AG04449 (cell line): ENCODE measurements at regions not wholly inside any gene's neighbourhood (a gene's known extent, or its start where the extent isn't known, plus 50 kb on each side); places are given as distances from the start of the nearest gene placed in this dataset.

Source experiments
- CTCF ChIA-PET: fragments of 350-600 bp; formaldehyde crosslinking; extraction: SDS; loops from one replicate; lab custom pipeline; 2021; ENCODE audit warnings: antibody characterized with exemption; lab: Yijun Ruan, JAX
- POLR2A ChIA-PET: fragments of 400-600, 350-600 bp; formaldehyde crosslinking; extraction: SDS; loops from one replicate; lab custom pipeline; 2020; ENCODE audit warnings: antibody characterized with exemption, inconsistent platforms; lab: Yijun Ruan, JAX
- DNase-seq: peaks from one replicate; pipeline ENCODE4 v3.0.0-alpha.2; 2010; ENCODE audit warnings: low read depth, low spot score
- H3K4me3 ChIP-seq: 2 replicates; pipeline ENCODE4 v1.5.1; 2011; ENCODE audit warnings: low read depth, mild to moderate bottlenecking, control low read depth, low read length
- CTCF ChIP-seq: IDR thresholded peaks from one replicate; pipeline ENCODE4 v1.5.1; 2011; ENCODE audit warnings: mild to moderate bottlenecking, moderate library complexity, low read length, control low read depth, inconsistent platforms; ENCODE audit not compliant: insufficient read depth; ENCODE audit errors: missing control alignments

GRCh38 chr5:56598941-56599340 is 216.4 kb upstream of the MAP3K1 start:
- no peak overlapping the region for H3K4me3 ChIP-seq
- no peak for TF ChIP-seq CTCF
- ChIA-PET CTCF (no interaction called here), POLR2A (no interaction called here)
- no peak for DNase-seq

- TF ChIP-seq CTCF, result no peak
- ChIA-PET CTCF (interaction anchor here (1.5 kb wide), 1 partner anchor 11 kb away, joined by 5 read pairs; no protein-coding TSS in a partner anchor), POLR2A (no interaction called here)
- no peak overlapping the region for H3K4me3 ChIP-seq
- DNase-seq, result no peak
These were observed 219.2 kb upstream of the MAP3K1 start for GRCh38 chr5:56596155-56596554.

GRCh38 chr5:56595566-56595965 is 219.8 kb upstream of the MAP3K1 start:
- no peak for TF ChIP-seq CTCF
- no peak overlapping the region for H3K4me3 ChIP-seq
- no peak for DNase-seq
- ChIA-PET CTCF (interaction anchor here (1.5 kb wide), 1 partner anchor 12 kb away, joined by 5 read pairs; no protein-coding TSS in a partner anchor), POLR2A (no interaction called here)

GRCh38 chr5:56594792-56595191 is 220.6 kb upstream of the MAP3K1 start:
- ChIA-PET CTCF (interaction anchor here (1.5 kb wide), 1 partner anchor 13 kb away, joined by 5 read pairs; no protein-coding TSS in a partner anchor), POLR2A (no interaction called here)
- no peak overlapping the region for H3K4me3 ChIP-seq
- no peak for TF ChIP-seq CTCF
- no peak for DNase-seq

GRCh38 chr5:56591081-56591480 is 224.3 kb upstream of the MAP3K1 start:
- no peak for DNase-seq
- ChIA-PET CTCF (no interaction called here), POLR2A (no interaction called here)
- H3K4me3 ChIP-seq, result no peak overlapping the region
- TF ChIP-seq CTCF, result no peak

GRCh38 chr5:56589481-56589860 is 225.9 kb upstream of the MAP3K1 start:
- ChIA-PET CTCF (no interaction called here), POLR2A (no interaction called here)
- H3K4me3 ChIP-seq, result no peak overlapping the region
- no peak for DNase-seq
- TF ChIP-seq CTCF, result no peak
